GM21619 (cell line): ENCODE measurements at regions not wholly inside any gene's neighbourhood (a gene's known extent, or its start where the extent isn't known, plus 50 kb on each side); places are given as distances from the start of the nearest gene placed in this dataset.

Source experiments
- ATAC-seq: cut with Tn5 transposase; IDR thresholded peaks from one replicate; pipeline ENCODE4 v1.9.1; 2021; ENCODE audit not compliant: unreplicated experiment

DNA sequence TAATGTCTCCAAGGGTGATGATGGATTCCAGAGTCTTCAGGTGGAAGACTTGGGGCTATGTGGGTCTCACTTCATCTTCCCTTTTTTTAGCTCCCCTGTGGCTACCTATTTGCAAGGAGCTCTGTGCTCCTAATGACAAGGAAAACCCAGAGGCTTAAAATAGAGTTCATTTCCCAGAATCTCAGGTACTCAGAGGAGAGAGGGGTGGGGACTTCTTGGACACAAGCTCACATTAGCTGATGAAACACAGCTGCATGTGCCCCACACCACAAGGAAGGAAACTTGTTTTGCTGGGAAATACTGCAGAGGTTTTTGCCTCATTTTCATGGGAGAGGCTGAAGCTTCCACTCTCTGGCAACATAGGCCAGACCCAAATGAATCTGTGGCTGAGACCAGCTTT lies 138.6 kb upstream of the SLC1A4 start:
- no peak for ATAC-seq

DNA sequence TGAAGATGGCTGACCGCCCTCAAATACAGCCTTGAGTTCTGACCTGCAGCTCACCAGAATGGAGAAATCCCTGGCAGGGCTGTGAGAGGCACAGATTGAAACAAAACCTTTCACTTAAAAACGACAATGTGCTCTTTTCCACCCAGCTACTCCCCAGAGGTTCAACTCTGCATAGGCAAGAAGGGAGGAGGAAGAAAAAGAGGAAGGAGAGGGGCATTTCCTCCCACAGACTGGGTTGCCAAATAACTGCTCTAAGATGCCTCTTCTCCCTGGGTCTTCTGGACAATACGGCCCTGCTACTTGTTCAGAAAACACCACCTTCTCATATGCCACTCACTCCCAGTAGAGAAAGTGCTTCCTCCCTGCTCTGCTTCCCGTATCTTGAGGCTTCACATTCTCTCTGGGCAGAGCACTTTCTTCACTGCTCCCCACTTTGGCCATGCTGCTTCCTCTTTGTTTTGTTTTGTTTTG lies 136.4 kb upstream of the SLC1A4 start:
- ATAC-seq: no peak

DNA sequence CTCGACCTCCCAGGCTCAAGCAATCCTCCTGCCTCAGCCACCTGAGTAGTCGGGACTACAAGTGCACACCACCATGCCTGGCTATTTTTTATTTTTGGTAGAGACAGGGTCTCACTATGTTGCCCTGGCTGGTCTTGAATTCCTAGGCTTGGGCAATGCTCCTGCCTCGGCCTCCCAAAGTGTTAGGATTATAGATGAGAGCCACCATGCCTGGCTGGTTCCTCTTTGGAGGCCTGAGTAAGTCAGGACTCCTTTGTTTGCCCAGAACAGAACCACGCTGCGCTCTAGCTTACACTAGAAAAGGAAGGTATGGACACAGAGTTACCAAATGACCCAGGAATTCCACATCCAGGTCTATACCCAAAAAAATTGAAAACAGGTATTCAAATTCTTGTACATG lies 135.9 kb upstream of the SLC1A4 start:
- ATAC-seq: no peak

DNA sequence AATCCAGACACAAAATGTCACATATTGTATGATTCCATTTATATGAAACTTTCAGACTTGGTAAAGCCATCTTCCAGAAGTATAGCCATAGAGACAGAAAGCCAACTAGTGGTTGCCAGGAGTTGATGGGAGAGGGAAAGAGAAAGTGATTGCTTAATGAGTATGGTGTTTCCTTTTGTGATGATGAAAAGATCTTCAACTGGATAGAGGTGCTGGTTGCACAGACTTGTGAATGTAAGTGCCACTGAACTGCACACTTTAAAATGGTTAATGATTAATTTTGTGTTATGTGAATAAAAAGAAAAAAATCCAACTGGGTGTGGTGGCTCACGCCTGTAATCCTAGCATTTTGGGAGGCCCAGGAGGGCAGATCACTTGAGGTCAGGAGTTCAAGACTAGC lies 135.3 kb upstream of the SLC1A4 start:
- ATAC-seq: no peak

DNA sequence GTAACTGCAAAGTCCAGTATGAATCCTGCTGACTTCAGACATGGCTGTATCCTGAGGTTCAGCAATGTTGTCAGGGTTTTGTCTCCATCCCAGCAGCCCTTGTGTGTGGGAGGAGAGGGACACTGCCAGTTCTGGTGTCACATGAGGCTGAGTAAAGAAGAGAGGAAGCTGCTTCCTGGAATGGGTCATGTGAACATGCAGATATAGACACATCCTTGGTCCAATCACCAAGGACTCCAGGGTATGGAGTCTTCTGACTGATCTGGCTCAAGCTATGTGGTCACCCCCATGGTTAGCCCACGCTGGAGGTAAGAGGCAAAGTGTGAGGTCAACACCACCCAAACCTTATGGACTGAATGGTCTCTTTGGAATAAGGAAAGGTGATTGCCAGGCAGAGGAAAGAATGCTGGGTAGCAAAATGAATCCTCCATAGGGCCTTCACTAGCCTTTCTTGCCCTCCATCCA lies 134.4 kb upstream of the SLC1A4 start:
- ATAC-seq: no peak

DNA sequence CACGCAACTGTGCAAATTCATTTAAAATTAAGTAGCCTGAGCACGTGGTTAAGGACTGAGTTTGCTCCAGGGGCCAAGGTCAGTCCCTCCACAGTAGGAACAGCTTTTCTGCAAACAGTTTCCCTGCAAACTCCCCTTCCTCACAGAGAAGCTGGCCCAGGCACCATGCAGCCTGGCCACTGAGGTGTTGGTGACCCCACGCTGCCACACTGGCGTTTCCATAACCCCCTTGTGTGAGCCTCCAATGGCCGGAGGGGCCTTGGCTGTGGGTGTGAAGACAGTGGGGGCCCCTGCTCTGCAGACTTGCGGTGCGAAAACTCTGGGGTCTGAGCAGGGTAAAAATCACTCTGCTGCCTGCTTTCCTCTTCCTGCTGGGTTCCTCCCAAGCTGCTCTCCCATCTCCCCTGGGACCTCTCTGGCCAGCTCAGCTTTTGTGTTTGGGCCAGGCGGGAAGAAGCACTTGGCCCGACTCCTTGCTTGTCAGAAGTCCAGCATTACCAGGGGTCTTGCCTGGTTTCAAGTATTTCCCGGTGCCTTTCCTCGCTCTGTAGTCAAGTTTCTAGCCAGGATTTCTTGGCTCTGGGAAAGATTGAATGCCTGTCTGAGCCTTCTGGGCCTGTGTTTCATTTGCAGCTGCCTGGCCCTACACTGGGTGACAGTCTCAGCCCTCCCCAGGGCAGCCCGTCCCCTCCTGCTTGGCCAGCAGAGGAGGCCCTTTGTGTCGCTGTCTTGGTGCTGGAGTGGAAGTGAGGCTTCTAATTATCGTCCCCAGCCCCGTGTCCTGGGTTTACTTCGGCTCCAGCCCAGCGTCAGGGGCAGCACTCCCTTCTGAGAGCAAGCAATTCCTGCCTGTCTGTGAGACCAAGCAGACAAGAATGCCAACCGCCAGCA lies 131.4 kb upstream of the SLC1A4 start:
- no peak for ATAC-seq

DNA sequence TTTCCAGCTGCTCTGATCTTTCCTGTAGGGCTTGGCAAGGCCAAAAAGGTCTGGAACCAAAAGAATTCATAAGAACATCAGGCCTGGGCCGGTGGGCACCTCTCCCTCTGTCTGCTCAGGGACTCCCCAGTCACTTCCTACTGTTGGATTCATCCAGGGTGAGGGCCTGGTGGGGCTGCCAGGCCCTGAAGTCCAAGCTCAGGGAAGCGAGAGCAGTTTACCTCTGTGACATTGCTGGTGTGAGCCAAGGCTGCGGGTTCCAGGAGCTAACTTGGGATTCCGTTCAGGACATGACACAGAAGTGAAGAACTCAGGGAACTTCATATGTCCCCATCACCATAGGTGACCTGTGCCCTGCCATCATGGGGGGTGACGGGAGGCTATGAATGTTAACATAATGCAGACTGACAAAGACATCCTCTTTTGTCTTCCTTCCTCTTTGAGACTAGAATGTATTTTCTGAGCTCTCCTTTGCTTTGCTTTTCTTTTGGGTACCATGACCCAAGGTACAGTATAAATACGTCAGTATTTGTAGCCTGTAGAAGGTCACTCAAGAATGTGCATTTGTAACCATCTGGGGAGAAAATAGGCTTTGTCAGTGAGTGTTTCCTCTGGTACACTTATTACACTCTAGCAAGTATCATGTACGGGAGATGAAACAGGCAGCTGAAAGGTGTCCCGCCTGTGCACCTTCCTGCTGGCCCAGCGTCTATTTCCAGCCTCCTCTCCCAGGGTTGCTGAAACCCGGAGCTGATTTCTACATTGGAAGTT lies 130.5 kb upstream of the SLC1A4 start:
- ATAC-seq: peak; percentile 5

DNA sequence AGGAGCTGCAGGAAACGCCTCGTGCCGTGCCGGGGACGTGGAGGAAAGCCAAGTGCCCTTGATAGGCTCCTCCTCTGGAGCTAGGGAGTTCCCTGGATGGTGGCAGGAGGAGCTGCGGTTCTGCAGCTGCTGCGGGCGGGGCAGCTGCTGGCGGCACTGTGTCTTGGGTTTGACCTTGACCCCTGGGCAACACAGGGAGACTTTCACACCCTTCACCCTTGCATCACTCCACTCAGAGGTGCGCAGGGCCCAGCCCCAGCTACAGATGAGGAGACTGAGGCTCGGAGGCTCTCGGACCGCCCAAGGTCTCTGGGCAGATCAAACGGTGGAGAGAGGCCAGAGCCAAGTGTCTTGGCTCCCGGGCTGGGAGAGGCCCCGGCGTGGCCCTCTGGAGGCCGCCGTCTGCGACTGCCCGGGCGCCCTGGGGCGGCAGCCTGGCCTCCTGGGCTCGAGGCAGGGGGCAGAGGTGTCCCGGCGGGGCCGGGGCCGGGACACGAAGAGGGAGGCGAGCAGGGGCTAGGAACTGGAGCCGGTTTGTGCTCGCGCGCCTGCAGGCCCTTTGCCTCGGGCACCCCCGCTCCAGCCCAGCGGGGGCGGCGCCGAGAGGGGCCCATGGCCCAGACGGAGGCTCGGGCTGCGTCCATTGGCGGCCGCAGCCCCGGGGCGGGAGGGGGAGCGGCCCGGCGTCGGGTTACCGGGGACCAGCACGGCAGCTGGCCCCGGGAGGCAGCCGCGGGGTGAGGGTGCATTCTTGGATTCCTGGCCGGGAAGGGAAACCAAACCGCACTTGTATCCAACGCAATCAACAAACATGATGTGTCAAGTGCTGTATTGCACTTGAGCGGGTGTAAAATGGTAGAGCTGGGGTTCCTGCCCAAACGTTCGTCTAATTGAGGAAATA lies 129.6 kb upstream of the SLC1A4 start:
- peak; percentile 39 for ATAC-seq

DNA sequence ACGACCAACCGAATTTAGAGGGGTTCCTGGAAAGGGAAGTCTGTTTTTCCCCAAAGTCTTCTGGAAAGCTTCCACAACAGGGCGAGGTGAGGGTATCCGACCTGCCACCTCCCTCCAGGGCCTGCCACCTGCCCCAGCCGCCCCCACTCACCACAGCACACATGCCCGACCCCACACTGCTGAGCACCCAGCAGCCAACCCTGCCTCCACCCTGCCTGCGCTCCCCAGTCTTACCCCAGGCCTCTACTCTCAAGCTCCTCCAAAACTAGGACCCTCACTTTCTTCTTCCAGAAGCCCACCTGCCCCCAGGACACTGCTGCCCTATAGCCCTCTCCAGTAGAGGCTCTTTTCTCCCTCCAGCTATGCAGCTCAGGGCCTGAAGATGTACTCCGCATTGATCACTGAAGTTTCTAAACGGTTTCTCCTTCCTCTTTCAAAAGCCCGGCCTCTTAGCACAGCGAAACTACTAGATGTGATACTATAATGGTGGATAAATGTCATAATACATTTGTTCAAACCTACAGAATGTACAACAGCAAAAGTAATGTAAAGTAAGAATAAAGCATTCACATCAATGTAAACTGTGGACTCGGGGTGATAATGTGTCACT lies 128.8 kb upstream of the SLC1A4 start:
- ATAC-seq: no peak

DNA sequence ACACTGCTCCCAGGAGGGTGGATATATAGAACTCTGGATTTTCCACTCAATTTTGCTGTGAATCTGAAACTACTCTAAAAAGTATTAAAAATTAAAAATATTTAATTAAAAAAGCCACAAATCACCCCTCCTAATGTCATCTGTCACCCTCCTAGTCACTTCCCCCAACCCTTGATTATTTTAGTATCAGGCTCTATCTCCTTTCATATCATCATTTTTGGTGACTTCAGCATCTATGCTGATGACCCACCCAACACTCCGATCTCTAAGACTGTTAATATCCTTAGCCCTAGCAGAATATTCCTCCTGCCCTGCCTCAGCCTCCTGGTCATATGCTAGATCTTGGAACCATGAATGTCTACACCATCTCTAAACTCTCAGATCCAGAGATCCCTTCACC lies 128.3 kb upstream of the SLC1A4 start:
- ATAC-seq: no peak

DNA sequence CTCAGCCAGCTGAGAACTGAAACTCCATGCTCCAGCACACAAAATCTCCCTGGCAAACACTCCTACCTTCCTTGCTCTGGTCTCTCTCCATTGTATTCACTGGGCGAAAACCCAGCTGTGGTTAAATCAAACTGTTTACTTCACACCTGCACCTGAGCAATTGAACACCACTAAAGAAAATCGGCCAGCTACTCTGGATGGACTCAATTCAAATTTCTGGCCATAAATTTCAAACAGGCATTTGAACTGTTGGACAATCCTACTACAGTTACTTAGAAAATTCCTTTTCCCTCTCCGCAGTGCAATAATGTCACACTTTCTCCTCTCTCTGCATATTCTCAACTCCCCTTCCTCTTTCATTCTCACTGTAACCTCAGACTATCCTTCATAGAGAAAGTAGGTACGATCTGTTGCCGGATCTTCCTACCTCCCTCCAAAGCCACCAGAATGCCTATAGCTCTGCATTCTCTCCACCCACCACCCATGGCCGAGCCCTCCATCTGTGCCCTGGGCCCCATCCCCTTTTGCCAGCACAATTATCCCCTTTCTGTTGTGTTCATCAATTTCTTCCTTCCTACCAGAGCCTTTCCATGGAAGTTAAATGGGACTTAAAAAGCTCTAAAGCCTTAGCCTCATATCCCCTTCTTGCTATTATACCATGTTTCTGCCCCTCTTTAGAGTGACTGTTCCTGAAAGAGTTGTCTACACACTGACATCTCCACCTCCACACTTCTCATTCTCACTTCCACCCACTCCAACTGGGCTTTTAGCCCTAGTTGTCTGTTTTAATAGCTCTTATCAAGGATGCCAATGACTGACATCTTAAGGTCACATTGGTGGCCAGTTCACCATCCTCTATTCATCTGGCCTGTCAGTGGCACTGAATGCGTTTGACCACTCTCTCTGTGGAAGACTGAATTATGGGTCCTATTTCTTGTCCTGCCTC lies 127.5 kb upstream of the SLC1A4 start:
- no peak for ATAC-seq

DNA sequence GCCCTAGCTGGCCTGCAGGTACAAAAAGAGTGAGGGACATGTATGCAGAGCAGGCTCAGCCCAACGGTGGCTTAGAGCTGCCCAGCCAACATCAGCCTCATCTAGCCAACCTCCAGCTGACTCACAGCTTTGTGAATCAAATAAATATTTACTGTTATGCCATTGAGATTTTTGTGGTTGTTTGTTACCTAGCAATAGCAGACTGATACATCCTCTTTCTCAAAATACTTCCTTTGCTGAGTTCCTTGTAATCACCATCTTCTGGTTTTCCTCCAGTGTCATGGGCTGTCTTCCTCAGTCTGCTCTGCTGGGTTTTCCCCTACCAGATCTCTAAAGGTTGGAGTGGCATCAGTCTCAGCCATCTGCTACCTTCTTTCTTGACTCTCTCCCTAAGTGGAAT lies 126.6 kb upstream of the SLC1A4 start:
- no peak for ATAC-seq

DNA sequence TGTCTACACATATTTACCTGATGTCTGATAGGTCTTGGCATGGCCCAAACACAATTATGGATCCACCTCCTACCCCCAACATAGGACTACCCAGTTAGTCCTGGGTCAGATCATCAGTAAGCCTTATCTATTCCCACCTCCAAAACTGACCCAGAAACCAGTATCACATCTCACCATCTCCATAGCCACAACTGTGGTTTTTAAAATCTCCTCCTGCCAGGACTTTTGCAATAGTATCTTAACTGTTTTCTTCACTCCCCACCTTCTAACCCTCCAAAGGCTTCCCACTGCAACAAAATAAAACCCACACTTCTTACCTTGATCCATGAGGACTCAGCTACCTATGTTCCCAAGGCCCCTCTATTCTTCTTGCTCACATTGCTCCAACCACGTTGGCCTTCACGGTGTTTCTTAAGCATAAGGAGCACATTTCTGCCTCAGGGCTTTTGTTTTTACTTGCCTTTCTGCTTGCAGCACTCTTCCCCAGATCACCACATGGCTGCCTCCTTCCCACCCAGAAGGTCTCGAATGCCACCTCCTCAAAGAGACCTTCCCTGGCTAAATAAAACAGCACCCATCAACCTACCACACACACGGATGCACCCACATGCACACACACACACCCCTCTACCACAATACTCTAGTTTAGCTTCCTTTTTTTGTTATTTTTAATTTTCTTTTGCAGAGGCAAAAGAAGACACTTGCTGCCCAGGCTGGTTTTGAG lies 125.9 kb upstream of the SLC1A4 start:
- ATAC-seq: no peak

DNA sequence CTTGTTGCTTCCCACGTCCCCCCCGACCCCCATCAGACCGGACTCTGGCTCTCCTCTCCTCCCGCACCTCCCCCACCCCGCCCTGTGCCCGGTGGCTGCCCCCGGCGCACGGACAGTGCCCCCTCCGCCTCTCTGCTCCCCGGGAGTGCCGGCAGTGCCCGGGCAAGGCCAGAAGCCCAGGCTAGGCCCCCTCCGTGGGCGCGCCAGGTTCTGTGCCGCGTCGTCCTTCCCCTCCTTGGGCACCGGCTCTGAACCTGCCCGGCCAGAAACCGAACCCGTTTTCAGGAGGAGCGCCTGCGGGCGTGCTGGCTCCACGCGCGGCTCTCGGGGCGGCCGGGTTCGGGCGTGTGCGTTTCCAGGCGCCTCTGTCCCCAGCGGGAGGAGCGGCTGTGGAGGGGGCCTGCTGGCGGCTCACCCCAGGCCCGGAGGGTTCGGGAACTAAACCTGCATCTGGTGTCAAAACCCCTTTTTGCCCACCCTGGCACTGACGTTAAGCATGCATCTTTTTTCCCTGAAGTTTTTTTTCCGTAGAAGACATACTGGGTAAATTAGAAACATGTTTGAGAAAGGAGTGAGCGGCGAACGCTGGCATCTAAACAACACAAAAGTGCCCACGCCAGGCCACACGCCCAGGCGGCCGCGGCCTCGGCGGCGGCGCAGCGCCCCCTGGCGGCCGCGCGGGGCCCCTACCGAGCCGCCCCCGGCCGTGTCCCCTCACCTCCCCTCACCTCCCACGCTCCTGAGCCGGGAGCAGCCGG lies 123.9 kb upstream of the SLC1A4 start:
- peak; percentile 64 for ATAC-seq

DNA sequence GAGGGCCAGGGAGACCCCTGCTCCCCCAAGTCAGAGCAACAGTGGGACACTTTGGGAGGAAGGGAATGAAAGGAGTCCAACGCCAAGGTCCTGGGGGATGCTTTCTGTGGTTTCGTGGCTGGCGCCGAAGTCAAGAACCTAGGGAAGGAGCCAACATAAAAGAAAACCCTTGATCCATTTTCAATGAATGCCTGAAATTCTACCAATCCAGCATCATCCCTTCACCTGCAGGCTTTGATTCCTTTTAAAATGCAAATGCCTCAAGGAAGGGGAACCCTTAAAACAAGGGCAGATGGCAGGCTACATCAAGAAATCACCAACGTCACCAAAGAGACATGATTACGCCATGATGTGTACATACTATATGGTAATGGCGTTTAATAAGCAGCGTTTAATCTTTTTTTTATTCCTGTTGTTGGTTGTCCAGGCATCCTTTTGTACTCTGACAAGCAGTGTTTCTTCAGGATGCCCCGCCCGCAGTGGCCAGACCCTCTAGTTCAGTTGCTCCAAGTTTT lies 123.3 kb upstream of the SLC1A4 start:
- no peak for ATAC-seq

DNA sequence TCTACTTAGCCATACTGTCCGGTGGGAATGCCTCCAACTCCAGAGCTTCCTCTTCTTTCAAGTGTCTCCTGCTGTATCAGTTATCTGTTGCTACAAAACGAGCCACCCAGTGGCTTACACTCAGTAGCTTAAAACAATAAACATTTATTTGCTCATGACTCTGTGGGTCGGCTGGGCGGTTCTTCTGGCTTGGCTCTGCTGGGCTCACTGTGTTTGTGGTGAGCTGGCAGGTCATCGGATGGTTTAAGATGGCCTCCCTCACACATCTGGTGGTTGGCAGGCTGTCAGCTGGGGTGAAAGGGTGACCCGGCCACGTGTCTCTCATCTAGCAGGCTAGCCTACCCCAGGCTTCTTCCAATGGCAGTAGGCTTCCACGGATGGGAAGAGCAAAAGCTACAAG lies 122.4 kb upstream of the SLC1A4 start:
- no peak for ATAC-seq

DNA sequence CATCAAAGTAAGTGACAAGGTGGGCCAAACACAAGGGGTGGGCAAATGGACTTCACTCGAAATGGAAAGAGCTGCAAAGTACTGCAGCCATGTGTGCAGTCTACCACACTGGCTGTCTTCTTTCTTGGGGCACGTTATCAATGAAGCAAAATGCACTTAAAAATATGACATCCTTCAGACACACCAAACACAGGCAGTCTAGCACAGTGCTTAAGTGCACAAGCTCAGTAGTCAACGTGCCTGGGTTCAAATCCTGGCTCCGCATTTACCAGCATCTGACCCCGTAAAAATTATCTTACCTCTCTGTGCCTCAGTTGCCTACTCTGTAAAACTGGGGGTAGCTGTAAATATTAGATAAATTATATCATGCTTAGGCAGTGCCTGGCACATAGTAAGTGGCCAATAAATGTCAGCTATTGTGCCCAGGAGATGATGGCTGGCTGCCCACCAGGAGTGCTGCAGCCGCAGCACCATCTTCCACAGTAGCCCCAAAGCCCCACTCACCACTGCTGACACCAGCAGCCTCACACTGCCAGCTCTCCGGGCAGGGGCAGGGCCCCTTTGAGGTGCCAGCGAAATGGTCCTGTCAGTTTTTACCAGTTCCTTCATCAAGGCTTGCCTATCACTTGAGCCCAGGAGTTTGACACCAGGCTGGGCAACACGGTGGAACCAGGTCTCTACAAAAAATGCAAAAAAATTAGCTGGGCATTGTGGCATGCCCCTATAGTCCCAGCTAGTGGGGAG lies 121.8 kb upstream of the SLC1A4 start:
- ATAC-seq: no peak
